ENCODE measurements at regions not wholly inside any gene's neighbourhood (a gene's known extent, or its start where the extent isn't known, plus 50 kb on each side); places are given as distances from the start of the nearest gene placed in this dataset.

DNA sequence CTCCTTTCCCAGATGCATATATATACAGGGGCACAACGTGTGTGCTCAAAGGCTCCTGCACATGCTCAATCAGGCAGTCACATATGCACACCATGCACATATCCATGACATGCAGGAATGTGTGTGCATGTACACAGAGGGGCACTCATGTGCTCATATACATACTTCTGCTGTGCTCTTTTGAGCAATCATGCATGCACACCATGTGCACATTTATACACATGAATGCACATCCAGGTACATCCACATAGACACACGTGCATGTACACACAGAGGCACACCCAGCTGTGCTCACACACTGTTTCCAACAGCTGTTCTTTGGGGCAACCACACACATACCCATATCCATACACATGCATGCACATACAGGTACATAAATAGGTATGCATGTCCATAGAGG lies 165.3 kb downstream of the SALL1 start:
- TF ChIP-seq POLR2AphosphoS5 (IDR thresholded peaks at IDR 0.05; ENCODE audit: insufficient read depth, low read depth, low read length) = no peak
- TF ChIP-seq POLR2A (IDR thresholded peaks at IDR 0.05; ENCODE audit: low read depth, low read length) = no peak

All from endothelial cell of umbilical vein (primary cell).